Stomach (tissue), 8 donors: ENCODE measurements at regions not wholly inside any gene's neighbourhood (a gene's known extent, or its start where the extent isn't known, plus 50 kb on each side); places are given as distances from the start of the nearest gene placed in this dataset.

Experiments used
- DNase-seq, 2 donors: peaks; one replicate each; pipeline versions ENCODE4 v3.0.0 to v3.0.0-alpha.2; 2013 to 2019
- H3K27ac ChIP-seq, 5 donors: fragments of 200-600 bp in 4 of 5; sonication (generic) in 4 of 5; one replicate each; pipeline ENCODE4 v1.5.1; 2013 to 2019; ENCODE audit warnings: mild to moderate bottlenecking in 1 of 5, moderate library complexity in 1 of 5
- H3K27me3 ChIP-seq, 3 donors: fragments of 200-600 bp; sonication (generic); one replicate each; pipeline ENCODE4 v1.5.1; 2017 to 2019; ENCODE audit warnings: mixed run types in 1 of 3
- H3K36me3 ChIP-seq, 4 donors: fragments of 200-600 bp; sonication (generic); 1 replicate in 3 of 4; 2 replicates in 1 of 4; pipeline ENCODE4 v1.5.1; 2016 to 2019
- H3K4me1 ChIP-seq, 4 donors: fragments of 200-600 bp; sonication (generic); one replicate each; pipeline ENCODE4 v1.5.1; 2016 to 2019
- H3K4me3 ChIP-seq, 4 donors: fragments of 200-600 bp; sonication (generic) in 3 of 4; one replicate each; pipeline ENCODE4 v1.5.1; 2016 to 2019; ENCODE audit warnings: mild to moderate bottlenecking in 1 of 4
- H3K9me3 ChIP-seq, 4 donors: fragments of 200-600 bp; sonication (generic); one replicate each; pipeline ENCODE4 v1.5.1; 2016 to 2019
- EP300 ChIP-seq: sonication (generic); formaldehyde crosslinking; IDR thresholded peaks from one replicate; pipeline ENCODE4 v1.6.1; 2017; ENCODE audit warnings: antibody characterized with exemption
- POLR2A ChIP-seq, 4 donors: fragments of 450-650 bp; IDR thresholded peaks; one replicate each; pipeline ENCODE4 v1.6.1; 2016; ENCODE audit warnings: antibody characterized with exemption in 4 of 4, control low read depth in 2 of 4, mild to moderate bottlenecking in 1 of 4, moderate library complexity in 1 of 4
- POLR2AphosphoS5 ChIP-seq, 3 donors: sonication (generic); formaldehyde crosslinking; IDR thresholded peaks; one replicate each; pipeline ENCODE4 v1.6.1; 2016; ENCODE audit warnings: antibody characterized with exemption in 3 of 3
- WGBS, 5 donors: extraction: QIAGEN DNeasy Blood & Tissue Kit in 3 of 5; methylation state at CpG; one replicate each; pipeline versions ENCODE4 v1.1.5 to v1.1.7; 2013 to 2018; 5-methylcytosine and 5-hydroxymethylcytosine counted together
- intact Hi-C: fragments of 100-400 bp; cut with DNase I; formaldehyde crosslinking; loops from one replicate; pipeline ENCODE4 v1.15.1; 2023; ENCODE audit warnings: low total_unique reads
- TF ChIP-seq, protein P1 (sequence below), 7 experiments: fragments of 450-650 bp in 4 of 7; fragments of 200-600 bp in 3 of 7; sonication (generic) in 3 of 7; IDR thresholded peaks; one replicate each; pipeline ENCODE4 v1.5.1; 2016 to 2019; ENCODE audit warnings: antibody characterized with exemption in 7 of 7, control low read depth in 2 of 7, mild to moderate bottlenecking in 1 of 7
- donor health status: healthy with polysubstance abuse.
- donor health status: Bipolar disorder and iron deficiency.
- donor health status: healthy.

DNA sequence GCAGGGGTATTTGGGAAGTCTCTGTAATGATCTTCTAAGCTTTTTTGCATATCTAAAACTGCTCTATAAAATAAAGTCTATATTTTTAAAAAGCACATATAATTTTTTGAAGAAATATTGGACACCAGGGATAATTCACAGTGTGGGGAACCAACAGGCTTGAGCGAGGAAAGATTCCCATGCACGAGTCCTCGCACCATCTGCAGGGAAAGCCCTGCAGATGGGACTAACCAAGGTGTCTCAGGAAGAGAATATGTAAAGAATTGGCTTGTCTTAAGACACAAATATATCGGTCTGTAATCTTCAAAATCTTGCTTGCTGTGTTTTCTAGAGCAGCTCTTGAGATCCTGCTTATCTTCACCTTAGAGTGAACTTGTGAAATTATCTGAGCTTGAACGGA lies 77.2 kb upstream of the SEMA6D start:
- 77 to 87% (median 81%) methylated on average over 5 of the region's 5 CpGs for WGBS, 5 donors
- Histone ChIP-seq H3K27ac (no peak overlapping the region), H3K36me3 (no peaks in the 10 kb centered on the region), H3K4me1 (no peaks in the 10 kb centered on the region), H3K27me3 (no peaks in the 10 kb centered on the region), H3K9me3 (no peaks in the 10 kb centered on the region), H3K4me3 (no peak overlapping the region)
- intact Hi-C loops: no loop called here
- no peak for DNase-seq
- TF ChIP-seq, protein P1, sequence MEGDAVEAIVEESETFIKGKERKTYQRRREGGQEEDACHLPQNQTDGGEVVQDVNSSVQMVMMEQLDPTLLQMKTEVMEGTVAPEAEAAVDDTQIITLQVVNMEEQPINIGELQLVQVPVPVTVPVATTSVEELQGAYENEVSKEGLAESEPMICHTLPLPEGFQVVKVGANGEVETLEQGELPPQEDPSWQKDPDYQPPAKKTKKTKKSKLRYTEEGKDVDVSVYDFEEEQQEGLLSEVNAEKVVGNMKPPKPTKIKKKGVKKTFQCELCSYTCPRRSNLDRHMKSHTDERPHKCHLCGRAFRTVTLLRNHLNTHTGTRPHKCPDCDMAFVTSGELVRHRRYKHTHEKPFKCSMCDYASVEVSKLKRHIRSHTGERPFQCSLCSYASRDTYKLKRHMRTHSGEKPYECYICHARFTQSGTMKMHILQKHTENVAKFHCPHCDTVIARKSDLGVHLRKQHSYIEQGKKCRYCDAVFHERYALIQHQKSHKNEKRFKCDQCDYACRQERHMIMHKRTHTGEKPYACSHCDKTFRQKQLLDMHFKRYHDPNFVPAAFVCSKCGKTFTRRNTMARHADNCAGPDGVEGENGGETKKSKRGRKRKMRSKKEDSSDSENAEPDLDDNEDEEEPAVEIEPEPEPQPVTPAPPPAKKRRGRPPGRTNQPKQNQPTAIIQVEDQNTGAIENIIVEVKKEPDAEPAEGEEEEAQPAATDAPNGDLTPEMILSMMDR (IDR thresholded peaks at IDR 0.05): no peak
- no peak for TF ChIP-seq POLR2AphosphoS5 (IDR thresholded peaks at IDR 0.05)
- TF ChIP-seq EP300: no peak
- no peak for TF ChIP-seq POLR2A (IDR thresholded peaks at IDR 0.05)

DNA sequence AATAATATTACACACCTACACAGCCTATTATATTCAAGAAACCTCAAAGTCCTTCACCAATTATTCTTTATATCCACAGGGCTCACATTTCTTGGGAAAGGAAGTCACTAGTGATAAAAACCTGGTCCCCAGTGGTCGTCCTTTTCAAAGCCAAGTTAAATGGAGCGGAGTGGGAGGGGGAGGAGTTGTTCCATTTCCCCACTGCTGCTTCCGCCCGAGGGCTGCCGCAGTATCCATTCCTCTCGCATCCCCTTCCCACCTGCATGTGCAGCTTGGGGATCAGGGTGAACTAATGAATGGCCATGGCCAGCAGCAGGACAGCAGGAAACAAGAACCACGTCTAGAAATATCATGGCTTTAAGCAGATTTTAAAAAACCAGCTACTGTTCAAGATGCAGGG lies 76.4 kb upstream of the SEMA6D start:
- no peak for TF ChIP-seq POLR2A (IDR thresholded peaks at IDR 0.05)
- TF ChIP-seq POLR2AphosphoS5 (IDR thresholded peaks at IDR 0.05): no peak
- no peak for TF ChIP-seq EP300
- TF ChIP-seq, protein P1 (IDR thresholded peaks at IDR 0.05): no peak
- Histone ChIP-seq H3K27me3 (no peaks in the 10 kb centered on the region), H3K9me3 (no peaks in the 10 kb centered on the region), H3K4me1 (no peaks in the 10 kb centered on the region), H3K36me3 (no peaks in the 10 kb centered on the region), H3K4me3 (no peak overlapping the region), H3K27ac (no peak overlapping the region)
- intact Hi-C loops: no loop called here
- 73 to 88% (median 86%) methylated on average over 7 of the region's 7 CpGs for WGBS, 5 donors
- DNase-seq: no peak

DNA sequence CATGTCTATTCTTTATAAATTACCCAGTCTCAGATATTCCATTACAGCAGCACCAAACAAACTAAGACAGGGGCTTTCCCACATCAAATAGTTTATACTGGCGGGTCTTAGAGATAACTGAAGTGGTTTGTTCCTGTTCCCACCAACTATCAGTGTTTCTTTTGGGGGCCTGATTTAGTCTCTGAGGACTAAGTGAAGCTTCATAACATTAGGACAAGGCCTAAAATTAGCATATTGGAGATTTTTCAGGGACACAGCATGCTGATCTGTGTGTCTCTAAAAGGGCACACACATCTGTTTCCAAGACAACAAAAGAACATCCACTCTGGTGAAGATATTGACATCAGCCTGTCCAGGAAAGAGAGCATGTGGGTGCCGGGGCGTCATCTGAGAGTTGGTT lies 72.6 kb upstream of the SEMA6D start:
- 65 to 81% (median 73%) methylated on average over 3 of the region's 3 CpGs for WGBS, 5 donors
- Histone ChIP-seq H3K36me3 (no peaks in the 10 kb centered on the region), H3K27me3 (no peaks in the 10 kb centered on the region), H3K9me3 (no peaks in the 10 kb centered on the region), H3K4me1 (no peaks in the 10 kb centered on the region), H3K4me3 (no peak overlapping the region), H3K27ac (no peak overlapping the region)
- intact Hi-C loops: no loop called here
- TF ChIP-seq, protein P1 (IDR thresholded peaks at IDR 0.05): no peak
- TF ChIP-seq POLR2AphosphoS5 (IDR thresholded peaks at IDR 0.05) (no peak), POLR2A (IDR thresholded peaks at IDR 0.05) (no peak), EP300 (no peak)
- peak in 1 of 2 donors; percentile 24 for DNase-seq

DNA sequence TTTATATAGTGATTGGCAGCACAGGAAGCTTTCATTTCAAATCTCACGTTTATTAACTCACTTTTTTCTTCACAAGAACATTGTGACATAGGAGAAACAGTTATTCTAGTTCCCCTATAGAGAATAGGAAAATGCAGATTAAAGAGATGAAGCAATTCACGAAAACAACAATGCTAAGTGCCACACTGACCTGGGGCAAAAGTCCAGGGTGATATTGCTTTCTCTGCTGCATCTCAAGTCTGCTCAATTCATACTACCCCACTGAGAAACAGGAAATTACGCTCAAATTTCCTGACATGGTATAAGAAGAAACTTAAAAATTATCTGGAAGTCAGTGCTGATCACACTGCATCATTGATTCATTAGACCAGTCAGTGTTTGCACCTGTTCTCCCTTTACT lies 66.7 kb upstream of the SEMA6D start:
- Histone ChIP-seq H3K27ac (no peak overlapping the region), H3K4me3 (no peak overlapping the region), H3K36me3 (no peaks in the 10 kb centered on the region), H3K4me1 (no peaks in the 10 kb centered on the region), H3K27me3 (no peaks in the 10 kb centered on the region), H3K9me3 (no peaks in the 10 kb centered on the region)
- intact Hi-C loops: no loop called here
- DNase-seq: no peak
- no peak for TF ChIP-seq EP300
- TF ChIP-seq POLR2AphosphoS5 (IDR thresholded peaks at IDR 0.05): no peak
- TF ChIP-seq, protein P1 (IDR thresholded peaks at IDR 0.05): no peak
- WGBS, 5 donors: 71 to 85% (median 75%) methylated on average over 3 of the region's 3 CpGs
